GM23338 (cell line): ENCODE measurements at regions not wholly inside any gene's neighbourhood (a gene's known extent, or its start where the extent isn't known, plus 50 kb on each side); places are given as distances from the start of the nearest gene placed in this dataset.

ENCODE experiments used
- EZH2 ChIP-seq: fragments of 200-600 bp; sonication (generic); IDR thresholded peaks from one replicate; pipeline ENCODE4 v1.8.0; 2017; ENCODE audit warnings: antibody characterized with exemption, mild to moderate bottlenecking, low read depth; ENCODE audit not compliant: unreplicated experiment
- EZH2phosphoT487 ChIP-seq: fragments of 200-600 bp; sonication (generic); IDR thresholded peaks from one replicate; pipeline ENCODE4 v1.8.1; 2018; ENCODE audit warnings: antibody characterized with exemption; ENCODE audit not compliant: unreplicated experiment
- NANOG ChIP-seq: IDR thresholded peaks from 2 replicates; pipeline ENCODE4 v1.6.1; 2016; ENCODE audit warnings: antibody characterized with exemption, borderline replicate concordance
- POLR2AphosphoS5 ChIP-seq: IDR thresholded peaks from 2 replicates; pipeline ENCODE4 v1.6.1; 2016; ENCODE audit warnings: antibody characterized with exemption, low read depth
- TF ChIP-seq, protein P1 (sequence below), 2 experiments: fragments of 200-600 bp in 1 of 2; sonication (generic) in 1 of 2; conservative IDR thresholded peaks; 2 replicates each; pipeline versions ENCODE4 v1.5.1 to v1.6.1; 2016 to 2017; ENCODE audit warnings: antibody characterized with exemption in 2 of 2, low read depth in 2 of 2, mild to moderate bottlenecking in 2 of 2, moderate library complexity in 1 of 2
- TF ChIP-seq, protein P2 (sequence below): IDR thresholded peaks from one replicate; pipeline ENCODE4 v1.6.1; 2018; ENCODE audit warnings: antibody characterized with exemption; ENCODE audit not compliant: unreplicated experiment

DNA sequence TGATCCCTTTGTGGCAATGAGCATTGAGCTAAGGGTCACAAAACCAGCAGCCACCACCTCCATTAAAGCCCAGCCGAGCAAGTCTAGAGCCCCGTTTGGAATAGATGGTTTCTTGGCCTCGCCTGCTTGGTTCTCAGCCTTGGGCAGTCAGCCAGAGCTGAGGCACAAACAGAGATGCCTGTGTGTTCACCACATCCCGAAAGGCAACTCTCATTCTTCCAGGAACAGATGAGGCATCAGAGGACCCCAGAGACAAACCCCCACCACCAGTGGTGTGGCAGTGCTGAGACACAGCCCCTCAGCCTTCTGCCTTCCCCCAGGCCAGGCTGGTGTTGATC is 203.3 kb upstream of the ZMIZ1 start:
- TF ChIP-seq, protein P1, sequence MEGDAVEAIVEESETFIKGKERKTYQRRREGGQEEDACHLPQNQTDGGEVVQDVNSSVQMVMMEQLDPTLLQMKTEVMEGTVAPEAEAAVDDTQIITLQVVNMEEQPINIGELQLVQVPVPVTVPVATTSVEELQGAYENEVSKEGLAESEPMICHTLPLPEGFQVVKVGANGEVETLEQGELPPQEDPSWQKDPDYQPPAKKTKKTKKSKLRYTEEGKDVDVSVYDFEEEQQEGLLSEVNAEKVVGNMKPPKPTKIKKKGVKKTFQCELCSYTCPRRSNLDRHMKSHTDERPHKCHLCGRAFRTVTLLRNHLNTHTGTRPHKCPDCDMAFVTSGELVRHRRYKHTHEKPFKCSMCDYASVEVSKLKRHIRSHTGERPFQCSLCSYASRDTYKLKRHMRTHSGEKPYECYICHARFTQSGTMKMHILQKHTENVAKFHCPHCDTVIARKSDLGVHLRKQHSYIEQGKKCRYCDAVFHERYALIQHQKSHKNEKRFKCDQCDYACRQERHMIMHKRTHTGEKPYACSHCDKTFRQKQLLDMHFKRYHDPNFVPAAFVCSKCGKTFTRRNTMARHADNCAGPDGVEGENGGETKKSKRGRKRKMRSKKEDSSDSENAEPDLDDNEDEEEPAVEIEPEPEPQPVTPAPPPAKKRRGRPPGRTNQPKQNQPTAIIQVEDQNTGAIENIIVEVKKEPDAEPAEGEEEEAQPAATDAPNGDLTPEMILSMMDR (conservative IDR thresholded peaks at IDR 0.05; ENCODE audit: low read depth in 2 of 2), result no peak
- TF ChIP-seq POLR2AphosphoS5, result no peak
- TF ChIP-seq EZH2, result no peak
- no peak for TF ChIP-seq EZH2phosphoT487
- TF ChIP-seq, protein P2, sequence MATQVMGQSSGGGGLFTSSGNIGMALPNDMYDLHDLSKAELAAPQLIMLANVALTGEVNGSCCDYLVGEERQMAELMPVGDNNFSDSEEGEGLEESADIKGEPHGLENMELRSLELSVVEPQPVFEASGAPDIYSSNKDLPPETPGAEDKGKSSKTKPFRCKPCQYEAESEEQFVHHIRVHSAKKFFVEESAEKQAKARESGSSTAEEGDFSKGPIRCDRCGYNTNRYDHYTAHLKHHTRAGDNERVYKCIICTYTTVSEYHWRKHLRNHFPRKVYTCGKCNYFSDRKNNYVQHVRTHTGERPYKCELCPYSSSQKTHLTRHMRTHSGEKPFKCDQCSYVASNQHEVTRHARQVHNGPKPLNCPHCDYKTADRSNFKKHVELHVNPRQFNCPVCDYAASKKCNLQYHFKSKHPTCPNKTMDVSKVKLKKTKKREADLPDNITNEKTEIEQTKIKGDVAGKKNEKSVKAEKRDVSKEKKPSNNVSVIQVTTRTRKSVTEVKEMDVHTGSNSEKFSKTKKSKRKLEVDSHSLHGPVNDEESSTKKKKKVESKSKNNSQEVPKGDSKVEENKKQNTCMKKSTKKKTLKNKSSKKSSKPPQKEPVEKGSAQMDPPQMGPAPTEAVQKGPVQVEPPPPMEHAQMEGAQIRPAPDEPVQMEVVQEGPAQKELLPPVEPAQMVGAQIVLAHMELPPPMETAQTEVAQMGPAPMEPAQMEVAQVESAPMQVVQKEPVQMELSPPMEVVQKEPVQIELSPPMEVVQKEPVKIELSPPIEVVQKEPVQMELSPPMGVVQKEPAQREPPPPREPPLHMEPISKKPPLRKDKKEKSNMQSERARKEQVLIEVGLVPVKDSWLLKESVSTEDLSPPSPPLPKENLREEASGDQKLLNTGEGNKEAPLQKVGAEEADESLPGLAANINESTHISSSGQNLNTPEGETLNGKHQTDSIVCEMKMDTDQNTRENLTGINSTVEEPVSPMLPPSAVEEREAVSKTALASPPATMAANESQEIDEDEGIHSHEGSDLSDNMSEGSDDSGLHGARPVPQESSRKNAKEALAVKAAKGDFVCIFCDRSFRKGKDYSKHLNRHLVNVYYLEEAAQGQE, result no peak
- no peak for TF ChIP-seq NANOG
